OCI-LY1 (cell line): ENCODE measurements at regions not wholly inside any gene's neighbourhood (a gene's known extent, or its start where the extent isn't known, plus 50 kb on each side); places are given as distances from the start of the nearest gene placed in this dataset.

Experiments
- EZH2 ChIP-seq: fragments of 200-600 bp; sonication (generic), shearing (Covaris generic); IDR thresholded peaks from 2 replicates; pipeline ENCODE4 v1.8.0; 2017; ENCODE audit warnings: borderline replicate concordance, mixed run types, mild to moderate bottlenecking, antibody characterized with exemption, low read length, moderate library complexity, mixed read lengths
- TF ChIP-seq, protein P1 (sequence below): fragments of 200-600 bp; sonication (generic), shearing (Covaris generic); IDR thresholded peaks from 2 replicates; pipeline ENCODE4 v1.5.1; 2017; ENCODE audit warnings: mild to moderate bottlenecking, antibody characterized with exemption, low read length, moderate library complexity, mixed read lengths

DNA sequence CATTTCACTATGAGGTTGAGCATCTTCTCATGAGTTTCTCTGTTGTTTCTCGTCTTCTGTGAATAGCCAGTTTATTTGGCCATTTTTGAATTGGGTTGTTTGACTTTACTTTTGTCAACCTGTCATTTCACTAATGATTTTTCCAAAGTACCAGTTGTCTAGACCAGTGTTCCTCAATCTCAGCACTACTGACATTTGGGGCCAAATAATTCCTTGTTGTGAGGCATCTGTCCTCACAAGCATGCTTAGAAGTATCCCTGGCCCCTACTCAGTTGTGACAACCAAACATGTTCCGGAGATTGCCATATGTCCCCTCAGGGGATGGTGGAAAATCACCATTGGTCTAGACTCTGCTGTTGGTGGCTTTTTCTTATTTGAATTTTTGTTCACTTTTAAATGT, 87.7 kb upstream of the GNAZ start:
- TF ChIP-seq, protein P1, sequence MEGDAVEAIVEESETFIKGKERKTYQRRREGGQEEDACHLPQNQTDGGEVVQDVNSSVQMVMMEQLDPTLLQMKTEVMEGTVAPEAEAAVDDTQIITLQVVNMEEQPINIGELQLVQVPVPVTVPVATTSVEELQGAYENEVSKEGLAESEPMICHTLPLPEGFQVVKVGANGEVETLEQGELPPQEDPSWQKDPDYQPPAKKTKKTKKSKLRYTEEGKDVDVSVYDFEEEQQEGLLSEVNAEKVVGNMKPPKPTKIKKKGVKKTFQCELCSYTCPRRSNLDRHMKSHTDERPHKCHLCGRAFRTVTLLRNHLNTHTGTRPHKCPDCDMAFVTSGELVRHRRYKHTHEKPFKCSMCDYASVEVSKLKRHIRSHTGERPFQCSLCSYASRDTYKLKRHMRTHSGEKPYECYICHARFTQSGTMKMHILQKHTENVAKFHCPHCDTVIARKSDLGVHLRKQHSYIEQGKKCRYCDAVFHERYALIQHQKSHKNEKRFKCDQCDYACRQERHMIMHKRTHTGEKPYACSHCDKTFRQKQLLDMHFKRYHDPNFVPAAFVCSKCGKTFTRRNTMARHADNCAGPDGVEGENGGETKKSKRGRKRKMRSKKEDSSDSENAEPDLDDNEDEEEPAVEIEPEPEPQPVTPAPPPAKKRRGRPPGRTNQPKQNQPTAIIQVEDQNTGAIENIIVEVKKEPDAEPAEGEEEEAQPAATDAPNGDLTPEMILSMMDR = no peak
- no peak for TF ChIP-seq EZH2
